Ectodermal cell (in vitro differentiated cells): ENCODE measurements at regions not wholly inside any gene's neighbourhood (a gene's known extent, or its start where the extent isn't known, plus 50 kb on each side); places are given as distances from the start of the nearest gene placed in this dataset.

Experiments used
- H3K27ac ChIP-seq: 2 replicates; pipeline ENCODE4 v1.7.0; 2013; ENCODE audit warnings: mild to moderate bottlenecking, low read depth, low read length; ENCODE audit not compliant: insufficient read depth, poor library complexity, severe bottlenecking
- H3K27me3 ChIP-seq: 2 replicates; pipeline ENCODE4 v1.7.0; 2013; ENCODE audit warnings: mild to moderate bottlenecking, low read length; ENCODE audit not compliant: insufficient read depth, control insufficient read depth, poor library complexity, severe bottlenecking
- H3K36me3 ChIP-seq: one replicate; pipeline ENCODE4 v1.7.0; 2013; ENCODE audit warnings: low read length; ENCODE audit not compliant: control insufficient read depth, insufficient read depth
- H3K4me1 ChIP-seq: one replicate; pipeline ENCODE4 v1.7.0; 2013; ENCODE audit warnings: low read length; ENCODE audit not compliant: control insufficient read depth, insufficient read depth
- H3K4me3 ChIP-seq: 2 replicates; pipeline ENCODE4 v1.7.0; 2013; ENCODE audit warnings: low read depth, low read length, control low read depth; ENCODE audit not compliant: insufficient read depth
- H3K9me3 ChIP-seq: 2 replicates; pipeline ENCODE4 v1.7.0; 2013; ENCODE audit warnings: mild to moderate bottlenecking, low read length, moderate library complexity; ENCODE audit not compliant: control insufficient read depth
- WGBS, 2 experiments: methylation state at CpG; one replicate each; pipeline ENCODE4 v1.1.7; 2013; ENCODE audit warnings: missing lambda C conversion rate in 2 of 2; 5-methylcytosine and 5-hydroxymethylcytosine counted together

- H3K36me3 ChIP-seq = no peaks in the 10 kb centered on the region
- no peaks in the 10 kb centered on the region for H3K9me3 ChIP-seq
- no peaks in the 10 kb centered on the region for H3K4me1 ChIP-seq
These were observed 77.3 kb upstream of the SH3BP4 start for GRCh38 chr2:234874347-234875046.

GRCh38 chr2:234873828-234874173 lies 78.0 kb upstream of the SH3BP4 start:
- 92 to 95% methylated on average over 6 of the region's 6 CpGs for WGBS, 2 experiments
- no peak overlapping the region for H3K27ac ChIP-seq
- no peaks in the 10 kb centered on the region for H3K9me3 ChIP-seq
- H3K4me3 ChIP-seq = no peak overlapping the region
- no peaks in the 10 kb centered on the region for H3K36me3 ChIP-seq
- no peaks in the 10 kb centered on the region for H3K4me1 ChIP-seq
- no peaks in the 10 kb centered on the region for H3K27me3 ChIP-seq

More at GRCh38 chr2:234874347-234875046, 77.3 kb upstream of the SH3BP4 start:
- Histone ChIP-seq H3K27me3 (no peaks in the 10 kb centered on the region), H3K4me3 (no peak overlapping the region), H3K27ac (no peak overlapping the region)
- 94 to 95% methylated on average over 10 of the region's 10 CpGs for WGBS, 2 experiments

- H3K36me3 ChIP-seq = no peaks in the 10 kb centered on the region
- H3K27ac ChIP-seq = no peak overlapping the region
- no peaks in the 10 kb centered on the region for H3K27me3 ChIP-seq
- H3K9me3 ChIP-seq = no peaks in the 10 kb centered on the region
- H3K4me3 ChIP-seq = no peak overlapping the region
- no peaks in the 10 kb centered on the region for H3K4me1 ChIP-seq
- WGBS, 2 experiments = 91 to 93% methylated on average over 14 of the region's 14 CpGs
These were observed 78.6 kb upstream of the SH3BP4 start for GRCh38 chr2:234873103-234873827.

- H3K4me3 ChIP-seq = no peak overlapping the region
- peaks cover under 1% of the 10 kb centered on the region for H3K36me3 ChIP-seq
- H3K27me3 ChIP-seq = no peaks in the 10 kb centered on the region
- WGBS, 2 experiments = 74 to 75% methylated on average over 3 of the region's 3 CpGs
- H3K4me1 ChIP-seq = no peaks in the 10 kb centered on the region
- no peaks in the 10 kb centered on the region for H3K9me3 ChIP-seq
- H3K27ac ChIP-seq = no peak overlapping the region
These were observed 81.8 kb upstream of the SH3BP4 start for GRCh38 chr2:234869969-234870368.

GRCh38 chr2:234869164-234869563 lies 82.7 kb upstream of the SH3BP4 start:
- 60 to 74% methylated on average over 2 of the region's 2 CpGs for WGBS, 2 experiments

GRCh38 chr2:234867882-234868285 lies 83.9 kb upstream of the SH3BP4 start:
- H3K27ac ChIP-seq = no peak overlapping the region
- no peaks in the 10 kb centered on the region for H3K4me1 ChIP-seq
- H3K9me3 ChIP-seq = no peaks in the 10 kb centered on the region
- H3K4me3 ChIP-seq = no peak overlapping the region
- 93 to 96% methylated on average over 3 of the region's 3 CpGs for WGBS, 2 experiments
- peaks cover 2% of the 10 kb centered on the region for H3K36me3 ChIP-seq
- no peaks in the 10 kb centered on the region for H3K27me3 ChIP-seq

More at GRCh38 chr2:234869164-234869563, 82.7 kb upstream of the SH3BP4 start:
- no peaks in the 10 kb centered on the region for H3K9me3 ChIP-seq
- H3K27me3 ChIP-seq = no peaks in the 10 kb centered on the region
- H3K4me1 ChIP-seq = no peaks in the 10 kb centered on the region
- H3K27ac ChIP-seq = no peak overlapping the region
- no peak overlapping the region for H3K4me3 ChIP-seq
- peaks cover 2% of the 10 kb centered on the region for H3K36me3 ChIP-seq

- Histone ChIP-seq H3K4me1 (no peaks in the 10 kb centered on the region), H3K4me3 (no peak overlapping the region), H3K36me3 (peaks cover 2% of the 10 kb centered on the region), H3K27ac (no peak overlapping the region), H3K9me3 (no peaks in the 10 kb centered on the region), H3K27me3 (no peaks in the 10 kb centered on the region)
- 90 to 96% methylated on average over 2 of the region's 2 CpGs for WGBS, 2 experiments
These were observed 86.2 kb upstream of the SH3BP4 start for GRCh38 chr2:234865586-234865985.

- H3K27ac ChIP-seq = no peak overlapping the region
- H3K4me3 ChIP-seq = no peak overlapping the region
- peaks cover 2% of the 10 kb centered on the region for H3K36me3 ChIP-seq
- H3K4me1 ChIP-seq = no peaks in the 10 kb centered on the region
- 97% methylated on average over 5 of the region's 5 CpGs for WGBS, 2 experiments
- no peaks in the 10 kb centered on the region for H3K9me3 ChIP-seq
- H3K27me3 ChIP-seq = no peaks in the 10 kb centered on the region
These were observed 86.8 kb upstream of the SH3BP4 start for GRCh38 chr2:234865040-234865439.

- Histone ChIP-seq H3K9me3 (no peaks in the 10 kb centered on the region), H3K4me1 (no peaks in the 10 kb centered on the region), H3K27me3 (no peaks in the 10 kb centered on the region), H3K4me3 (no peak overlapping the region), H3K27ac (no peak overlapping the region), H3K36me3 (peaks cover 2% of the 10 kb centered on the region)
- 81 to 90% methylated on average over 5 of the region's 5 CpGs for WGBS, 2 experiments
These were observed 87.3 kb upstream of the SH3BP4 start for GRCh38 chr2:234864506-234864905.

- Histone ChIP-seq H3K9me3 (no peaks in the 10 kb centered on the region), H3K27me3 (no peaks in the 10 kb centered on the region), H3K27ac (no peak overlapping the region), H3K4me3 (no peak overlapping the region), H3K4me1 (no peaks in the 10 kb centered on the region), H3K36me3 (peaks cover 2% of the 10 kb centered on the region)
- 83 to 87% methylated on average over 17 of the region's 17 CpGs for WGBS, 2 experiments
These were observed 88.5 kb upstream of the SH3BP4 start for GRCh38 chr2:234863043-234863934.
